H1 (cell line): ENCODE measurements at regions not wholly inside any gene's neighbourhood (a gene's known extent, or its start where the extent isn't known, plus 50 kb on each side); places are given as distances from the start of the nearest gene placed in this dataset.

ENCODE experiments used
- CTCF ChIA-PET: fragments of 300-600 bp; sonication (Branson Sonifier 250); formaldehyde crosslinking; loops from one replicate; lab custom pipeline; 2021; ENCODE audit not compliant: partially characterized antibody; lab: Charles Lee
- POLR2A ChIA-PET: fragments of 300-600 bp; sonication (Branson Sonifier 250); formaldehyde crosslinking; loops from one replicate; lab custom pipeline; 2021; ENCODE audit warnings: inconsistent platforms; ENCODE audit not compliant: partially characterized antibody; lab: Charles Lee
- DNase-seq, 2 experiments: peaks; one replicate each; pipeline versions ENCODE4 v3.0.0 to v3.0.0-alpha.2; 2010 to 2022; ENCODE audit warnings: low spot score in 2 of 2, low read depth in 1 of 2, mixed read lengths in 1 of 2
- FAIRE-seq: peaks from 2 replicates; lab custom pipeline; 2011; peaks lifted over from hg19 to GRCh38; lab: Jason Lieb, UNC
- H2AFZ ChIP-seq: 2 replicates; pipeline ENCODE4 v1.8.1; 2012; ENCODE audit warnings: low read length, inconsistent platforms
- H2AK5ac ChIP-seq: 2 replicates; pipeline ENCODE4 v1.6.1; 2013; ENCODE audit warnings: low read depth, low read length
- H2BK120ac ChIP-seq: replicated peaks from 2 replicates; pipeline ENCODE3; 2013; ENCODE audit warnings: low read depth, low read length, inconsistent platforms
- H2BK12ac ChIP-seq: 2 replicates; pipeline ENCODE4 v1.6.1; 2013; ENCODE audit warnings: low read depth, low read length
- H2BK15ac ChIP-seq: 2 replicates; pipeline ENCODE4 v1.6.1; 2013; ENCODE audit warnings: low read length
- H2BK20ac ChIP-seq: 2 replicates; pipeline ENCODE4 v1.6.1; 2013; ENCODE audit warnings: low read length
- H2BK5ac ChIP-seq: 2 replicates; pipeline ENCODE4 v1.6.1; 2013; ENCODE audit warnings: low read depth, low read length
- H3K14ac ChIP-seq: 2 replicates; pipeline ENCODE4 v1.6.1; 2013; ENCODE audit warnings: inconsistent platforms; ENCODE audit not compliant: insufficient read length
- H3K18ac ChIP-seq: 2 replicates; pipeline ENCODE4 v1.6.1; 2013; ENCODE audit warnings: low read length; ENCODE audit errors: extremely low read depth
- H3K23ac ChIP-seq: 2 replicates; pipeline ENCODE4 v1.6.1; 2013; ENCODE audit warnings: inconsistent platforms; ENCODE audit not compliant: insufficient read length
- H3K23me2 ChIP-seq: 2 replicates; pipeline ENCODE4 v1.6.1; 2013; ENCODE audit warnings: low read depth, low read length
- H3K27ac ChIP-seq: 2 replicates; pipeline ENCODE4 v1.6.1; 2011; ENCODE audit warnings: low read depth, low read length, inconsistent platforms
- H3K27me3 ChIP-seq, 4 experiments: replicated peaks in 1 of 4; 1 replicate in 1 of 4; 2 replicates in 3 of 4; pipeline versions ENCODE4 v1.6.1 to v1.8.1; 2011 to 2013; ENCODE audit warnings: low read length in 3 of 4, mild to moderate bottlenecking in 3 of 4, inconsistent platforms in 2 of 4, mixed read lengths in 2 of 4, moderate library complexity in 1 of 4; ENCODE audit not compliant: control insufficient read depth in 3 of 4, insufficient read depth in 3 of 4; ENCODE audit errors: extremely low read depth in 1 of 4
- H3K36me3 ChIP-seq, 4 experiments: 2 replicates each; pipeline versions ENCODE4 v1.6.1 to v1.8.1; 2011 to 2013; ENCODE audit warnings: mild to moderate bottlenecking in 4 of 4, low read length in 3 of 4, moderate library complexity in 2 of 4, control low read depth in 1 of 4, inconsistent platforms in 1 of 4; ENCODE audit not compliant: insufficient read depth in 4 of 4, control insufficient read depth in 2 of 4
- H3K4ac ChIP-seq: replicated peaks from 2 replicates; pipeline ENCODE3; 2013; ENCODE audit warnings: low read length, low read depth, mixed read lengths, inconsistent platforms; ENCODE audit not compliant: insufficient read length
- H3K4me1 ChIP-seq, 4 experiments: replicated peaks in 1 of 4; 1 replicate in 1 of 4; 2 replicates in 3 of 4; pipeline versions ENCODE4 v1.6.1 to v1.8.1; 2011 to 2013; ENCODE audit warnings: low read length in 3 of 4, inconsistent platforms in 2 of 4, mixed read lengths in 1 of 4; ENCODE audit not compliant: insufficient read depth in 4 of 4, control insufficient read depth in 3 of 4
- H3K4me2 ChIP-seq, 2 experiments: 2 replicates each; pipeline versions ENCODE4 v1.6.1 to v1.8.1; 2011 to 2013; ENCODE audit warnings: low read depth in 2 of 2, low read length in 2 of 2, control low read depth in 1 of 2, inconsistent platforms in 1 of 2, mild to moderate bottlenecking in 1 of 2; ENCODE audit not compliant: insufficient read depth in 1 of 2
- H3K4me3 ChIP-seq, 4 experiments: fragments of 200-600, 300-600 bp in 1 of 4; sonication (generic), shearing (Covaris generic), sonication (Bioruptor Twin) in 1 of 4; 2 replicates each; pipeline versions ENCODE4 v1.5.1 to v1.8.1; 2011 to 2016; ENCODE audit warnings: low read length in 4 of 4, low read depth in 3 of 4, control low read depth in 2 of 4, inconsistent platforms in 2 of 4, mild to moderate bottlenecking in 2 of 4, mixed read lengths in 1 of 4, moderate library complexity in 1 of 4; ENCODE audit not compliant: insufficient read depth in 2 of 4; ENCODE audit errors: extremely low read depth in 1 of 4
- H3K56ac ChIP-seq: replicated peaks from 2 replicates; pipeline ENCODE3; 2013; ENCODE audit warnings: low read depth, mild to moderate bottlenecking, mixed read lengths, low read length, inconsistent platforms; ENCODE audit not compliant: insufficient read length
- H3K79me1 ChIP-seq: 2 replicates; pipeline ENCODE4 v1.6.1; 2013; ENCODE audit warnings: low read depth, low read length, control low read depth
- H3K79me2 ChIP-seq, 2 experiments: 2 replicates each; pipeline versions ENCODE4 v1.6.1 to v1.8.1; 2012 to 2013; ENCODE audit warnings: low read length in 2 of 2, mild to moderate bottlenecking in 2 of 2, inconsistent platforms in 1 of 2; ENCODE audit not compliant: insufficient read depth in 2 of 2, control insufficient read depth in 1 of 2
- H3K9ac ChIP-seq, 4 experiments: replicated peaks in 1 of 4; 1 replicate in 1 of 4; 2 replicates in 3 of 4; pipeline versions ENCODE4 v1.6.1 to v1.8.1; 2011 to 2013; ENCODE audit warnings: low read depth in 3 of 4, low read length in 3 of 4, control low read depth in 2 of 4, mild to moderate bottlenecking in 2 of 4, moderate library complexity in 2 of 4, inconsistent platforms in 1 of 4; ENCODE audit errors: extremely low read depth in 1 of 4
- H3K9me3 ChIP-seq, 2 experiments: 2 replicates each; pipeline versions ENCODE4 v1.6.1 to v1.8.1; 2012 to 2013; ENCODE audit warnings: mild to moderate bottlenecking in 2 of 2, moderate library complexity in 2 of 2, control low read depth in 1 of 2, inconsistent platforms in 1 of 2, low read depth in 1 of 2, low read length in 1 of 2, mixed read lengths in 1 of 2; ENCODE audit not compliant: insufficient read depth in 2 of 2
- H4K20me1 ChIP-seq, 2 experiments: replicated peaks in 1 of 2; 2 replicates each; pipeline versions ENCODE3 to v1.8.1; 2011 to 2013; ENCODE audit warnings: inconsistent platforms in 2 of 2, low read length in 2 of 2, mild to moderate bottlenecking in 1 of 2; ENCODE audit not compliant: insufficient read depth in 2 of 2, control insufficient read depth in 1 of 2
- H4K5ac ChIP-seq: 2 replicates; pipeline ENCODE4 v1.6.1; 2013; ENCODE audit warnings: low read length, low read depth, mixed read lengths, inconsistent platforms; ENCODE audit not compliant: insufficient read length
- H4K8ac ChIP-seq: 2 replicates; pipeline ENCODE4 v1.8.0; 2013; ENCODE audit warnings: mild to moderate bottlenecking, moderate library complexity, low read length, inconsistent platforms; ENCODE audit not compliant: insufficient read depth; ENCODE audit errors: extremely low read depth
- H4K91ac ChIP-seq: replicated peaks from 2 replicates; pipeline ENCODE3; 2013; ENCODE audit warnings: low read length, mixed read lengths, inconsistent platforms; ENCODE audit not compliant: insufficient read length
- CHD7 ChIP-seq: fragments of 300-600 bp; sonication (generic); IDR thresholded peaks from 2 replicates; pipeline ENCODE4 v1.7.1; 2012; ENCODE audit warnings: low read length, moderate library complexity, mild to moderate bottlenecking, inconsistent platforms; ENCODE audit not compliant: insufficient replicate concordance
- WGBS, 2 experiments: shearing (Covaris generic) in 1 of 2; methylation state at CpG; one replicate each; pipeline versions ENCODE4 v1.1.6 to v1.1.7; 2013 to 2015; ENCODE audit warnings: low lambda C conversion rate in 2 of 2, mixed read lengths in 2 of 2, inconsistent platforms in 1 of 2, low coverage in 1 of 2, missing lambda C conversion rate in 1 of 2; ENCODE audit not compliant: insufficient replicate concordance in 2 of 2, insufficient coverage in 1 of 2, insufficient read length in 1 of 2; ENCODE audit errors: extremely low coverage in 1 of 2, missing lambda C conversion rate in 1 of 2; 5-methylcytosine and 5-hydroxymethylcytosine counted together

GRCh38 chr1:230549625-230550024 lies 92.7 kb upstream of the COG2 start:
- H3K18ac ChIP-seq, result no peak overlapping the region
- H3K27ac ChIP-seq, result no peak overlapping the region
- no peaks in the 10 kb centered on the region for H3K36me3 ChIP-seq
- H2BK5ac ChIP-seq, result no peak overlapping the region
- no peak overlapping the region for H4K8ac ChIP-seq
- DNase-seq (no peak), FAIRE-seq (no peak)
- no peaks in the 10 kb centered on the region for H3K9me3 ChIP-seq
- no peak overlapping the region for H3K9ac ChIP-seq
- H3K23me2 ChIP-seq, result no peaks in the 10 kb centered on the region
- no peak overlapping the region for H2BK120ac ChIP-seq
- H3K27me3 ChIP-seq, result no peaks in the 10 kb centered on the region
- no peaks in the 10 kb centered on the region for H3K79me1 ChIP-seq
- H3K14ac ChIP-seq, result no peak overlapping the region
- no peak overlapping the region for H3K4ac ChIP-seq
- no peak overlapping the region for H4K91ac ChIP-seq
- H3K56ac ChIP-seq, result no peak overlapping the region
- ChIA-PET POLR2A (no interaction called here), CTCF (interaction anchor here (1.1 to 2.8 kb wide), 5 partner anchors 9 to 146 kb away, joined by 3 to 14 read pairs (median 4); partner anchors contain the start of gene COG2)
- 95% methylated on average over 1 of the region's 1 CpG; no CpG with 5 or more reads in 1 of the 2 experiments for WGBS, 2 experiments
- no peak overlapping the region for H3K4me2 ChIP-seq
- no peaks in the 10 kb centered on the region for H4K20me1 ChIP-seq
- H4K5ac ChIP-seq, result no peak overlapping the region
- H2BK12ac ChIP-seq, result no peak overlapping the region
- H2AFZ ChIP-seq, result no peak overlapping the region
- no peak overlapping the region for H2BK20ac ChIP-seq
- no peak overlapping the region for H2AK5ac ChIP-seq
- H3K4me1 ChIP-seq, result no peaks in the 10 kb centered on the region
- H3K4me3 ChIP-seq, result no peak overlapping the region
- H3K79me2 ChIP-seq, result no peaks in the 10 kb centered on the region
- H3K23ac ChIP-seq, result no peak overlapping the region
- H2BK15ac ChIP-seq, result no peak overlapping the region
- TF ChIP-seq CHD7, result no peak
